ENCODE measurements at regions not wholly inside any gene's neighbourhood (a gene's known extent, or its start where the extent isn't known, plus 50 kb on each side); places are given as distances from the start of the nearest gene placed in this dataset.
"Not testable (repeated sequence)": the region's sequence is repeated elsewhere in the genome, so short reads cannot be mapped to it uniquely, and the experiment has no call there.

DNA sequence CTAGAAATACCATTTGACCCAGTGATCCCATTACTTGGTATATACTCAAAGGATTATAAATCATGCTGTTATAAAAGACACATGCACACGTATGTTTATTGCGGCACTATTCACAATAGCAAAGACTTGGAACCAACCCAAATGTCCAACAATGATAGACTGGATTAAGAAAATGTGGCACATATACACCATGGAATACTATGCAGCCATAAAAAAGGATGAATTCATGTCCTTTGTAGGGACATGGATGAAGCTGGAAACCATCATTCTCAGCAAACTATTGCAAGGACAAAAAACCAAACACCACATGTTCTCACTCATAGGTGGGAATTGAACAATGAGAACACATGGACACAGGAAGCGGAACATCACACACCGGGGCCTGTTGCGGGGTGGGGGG is 131.5 kb downstream of the ZFAND4 start:
- DNase-seq, H3K4me3 Mint-ChIP-seq, H3K9me3 Mint-ChIP-seq, H3K4me1 Mint-ChIP-seq, H3K36me3 Mint-ChIP-seq, CTCF ChIA-PET, H3K27ac Mint-ChIP-seq, H3K27me3 Mint-ChIP-seq: not testable (repeated sequence)

DNA sequence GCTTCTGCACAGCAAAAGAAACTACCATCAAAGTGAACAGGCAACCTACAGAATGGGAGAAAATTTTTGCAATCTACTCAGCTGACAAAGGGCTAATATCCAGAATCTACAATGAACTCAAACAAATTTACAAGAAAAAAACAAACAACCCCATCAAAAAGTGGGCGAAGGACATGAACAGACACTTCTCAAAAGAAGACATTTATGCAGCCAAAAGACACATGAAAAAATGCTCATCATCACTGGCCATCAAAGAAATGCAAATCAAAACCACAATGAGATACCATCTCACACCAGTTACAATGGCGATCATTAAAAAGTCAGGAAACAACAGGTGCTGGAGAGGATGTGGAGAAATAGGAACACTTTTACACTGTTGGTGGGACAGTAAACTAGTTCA is 132.0 kb downstream of the ZFAND4 start:
- H3K36me3 Mint-ChIP-seq, H3K9me3 Mint-ChIP-seq, H3K4me3 Mint-ChIP-seq, H3K4me1 Mint-ChIP-seq, DNase-seq, H3K27ac Mint-ChIP-seq, H3K27me3 Mint-ChIP-seq, CTCF ChIA-PET: not testable (repeated sequence)

GRCh38 chr10:45539569-45539968 is 133.0 kb downstream of the ZFAND4 start:
- H3K4me3 Mint-ChIP-seq, H3K27me3 Mint-ChIP-seq, DNase-seq, H3K27ac Mint-ChIP-seq, H3K4me1 Mint-ChIP-seq, H3K36me3 Mint-ChIP-seq, CTCF ChIA-PET, H3K9me3 Mint-ChIP-seq: not testable (repeated sequence)

GRCh38 chr10:45534572-45534971 is 138.0 kb downstream of the ZFAND4 start:
- Mint-ChIP-seq H3K4me3 (no peak overlapping the region), H3K4me1 (no peaks in the 10 kb centered on the region), H3K9me3 (no peaks in the 10 kb centered on the region), H3K27ac (no peak overlapping the region), H3K27me3 (no peaks in the 10 kb centered on the region), H3K36me3 (peaks cover 13% of the 10 kb centered on the region)
- CTCF ChIA-PET = no interaction called here
- no peak for DNase-seq

DNA sequence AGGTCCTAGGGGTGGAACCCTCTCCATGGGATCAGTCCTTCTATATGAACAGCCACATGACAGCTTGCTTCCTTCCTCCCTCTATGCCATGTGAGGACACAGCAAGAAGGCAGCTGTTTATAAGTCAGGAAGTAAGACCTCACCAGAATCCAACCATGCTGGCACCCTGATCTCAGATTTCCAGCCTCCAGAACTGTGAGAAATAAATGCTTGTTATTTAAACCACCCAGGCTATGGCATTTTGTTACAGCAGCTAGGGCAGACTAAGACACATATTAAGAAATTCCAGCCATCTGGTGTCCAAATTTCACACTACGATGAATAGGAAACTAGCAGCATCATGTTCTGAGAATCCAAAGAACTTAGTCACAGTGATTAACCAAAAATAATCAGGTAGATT is 140.1 kb downstream of the ZFAND4 start:
- Mint-ChIP-seq H3K9me3 (no peaks in the 10 kb centered on the region), H3K4me3 (no peak overlapping the region), H3K4me1 (no peaks in the 10 kb centered on the region), H3K27me3 (no peaks in the 10 kb centered on the region), H3K36me3 (peaks cover 14% of the 10 kb centered on the region), H3K27ac (no peak overlapping the region)
- CTCF ChIA-PET = no interaction called here
- DNase-seq = no peak

GRCh38 chr10:45526309-45526905 is 146.2 kb downstream of the ZFAND4 start:
- peaks cover 11% of the 10 kb centered on the region for H3K36me3 Mint-ChIP-seq
- no peaks in the 10 kb centered on the region for H3K9me3 Mint-ChIP-seq
- DNase-seq = no peak
- H3K4me1 Mint-ChIP-seq = no peaks in the 10 kb centered on the region
- CTCF ChIA-PET = no interaction called here
- no peak overlapping the region for H3K4me3 Mint-ChIP-seq
- H3K27ac Mint-ChIP-seq = no peak overlapping the region
- H3K27me3 Mint-ChIP-seq = no peaks in the 10 kb centered on the region

GRCh38 chr10:45520476-45520875 is 146.5 kb downstream of the ALOX5 start:
- CTCF ChIA-PET = no interaction called here
- H3K27ac Mint-ChIP-seq = no peak overlapping the region
- no peak for DNase-seq
- no peaks in the 10 kb centered on the region for H3K9me3 Mint-ChIP-seq
- H3K4me1 Mint-ChIP-seq = peaks cover 3% of the 10 kb centered on the region
- peaks cover 6% of the 10 kb centered on the region for H3K36me3 Mint-ChIP-seq
- no peak overlapping the region for H3K4me3 Mint-ChIP-seq
- no peaks in the 10 kb centered on the region for H3K27me3 Mint-ChIP-seq

GRCh38 chr10:45518741-45519140 is 144.7 kb downstream of the ALOX5 start:
- no peak overlapping the region for H3K27ac Mint-ChIP-seq

DNA sequence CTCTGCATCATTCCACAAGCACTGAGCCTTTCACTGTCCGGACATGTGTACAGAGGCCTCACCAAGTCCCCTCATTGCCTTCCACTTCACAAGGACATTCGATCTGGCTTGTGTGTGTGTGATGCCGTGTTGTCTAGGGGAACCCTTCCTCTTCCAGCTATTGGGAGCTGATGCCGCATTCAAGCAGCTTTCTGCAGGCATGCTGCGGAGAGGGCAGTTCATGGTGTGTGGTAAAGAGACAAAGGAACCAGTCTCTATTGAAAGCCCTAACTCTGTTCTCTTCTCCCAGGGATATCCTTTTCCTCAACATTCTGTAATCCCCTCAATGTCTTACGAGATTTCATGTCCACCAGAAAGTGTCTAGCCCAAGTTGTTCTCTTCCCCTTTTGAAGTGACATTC is 141.6 kb downstream of the ALOX5 start:
- CTCF ChIA-PET = no interaction called here
- Mint-ChIP-seq H3K4me3 (no peak overlapping the region), H3K27me3 (no peaks in the 10 kb centered on the region), H3K36me3 (peaks cover 6% of the 10 kb centered on the region), H3K9me3 (no peaks in the 10 kb centered on the region), H3K27ac (no peak overlapping the region), H3K4me1 (peaks cover 3% of the 10 kb centered on the region)
- DNase-seq = no peak

More at GRCh38 chr10:45518741-45519140, 144.7 kb downstream of the ALOX5 start:
- CTCF ChIA-PET = no interaction called here
- no peak for DNase-seq
- H3K4me3 Mint-ChIP-seq = no peak overlapping the region
- peaks cover 6% of the 10 kb centered on the region for H3K36me3 Mint-ChIP-seq
- peaks cover 3% of the 10 kb centered on the region for H3K4me1 Mint-ChIP-seq
- no peaks in the 10 kb centered on the region for H3K9me3 Mint-ChIP-seq
- H3K27me3 Mint-ChIP-seq = no peaks in the 10 kb centered on the region

GRCh38 chr10:45514291-45515270 is 140.6 kb downstream of the ALOX5 start:
- peaks cover 3% of the 10 kb centered on the region for H3K4me1 Mint-ChIP-seq
- CTCF ChIA-PET = no interaction called here
- H3K36me3 Mint-ChIP-seq = peaks cover 6% of the 10 kb centered on the region
- no peaks in the 10 kb centered on the region for H3K27me3 Mint-ChIP-seq
- no peak overlapping the region for H3K4me3 Mint-ChIP-seq
- no peaks in the 10 kb centered on the region for H3K9me3 Mint-ChIP-seq
- DNase-seq = no peak
- no peak overlapping the region for H3K27ac Mint-ChIP-seq

DNA sequence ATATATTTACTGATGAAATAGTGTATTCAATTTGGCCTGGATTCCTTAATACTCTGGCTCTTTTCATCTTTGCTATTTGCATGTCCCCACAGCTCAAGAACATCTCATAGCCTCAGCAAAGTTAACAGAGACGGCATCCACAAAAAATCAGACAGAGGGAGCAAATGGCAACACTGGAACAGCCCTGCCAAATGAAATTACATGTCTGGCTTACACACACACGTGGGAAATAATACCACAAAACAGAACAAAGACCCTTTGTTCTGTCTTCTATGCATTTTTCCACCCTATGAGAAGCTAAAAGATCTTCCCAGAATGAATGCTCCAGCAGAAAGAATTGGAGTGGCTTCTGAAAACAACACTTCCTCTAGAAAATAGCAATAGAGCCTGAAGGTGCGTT is 139.5 kb downstream of the ALOX5 start:
- DNase-seq = no peak
- CTCF ChIA-PET = no interaction called here
- no peaks in the 10 kb centered on the region for H3K27me3 Mint-ChIP-seq
- no peak overlapping the region for H3K4me3 Mint-ChIP-seq
- H3K4me1 Mint-ChIP-seq = peaks cover 3% of the 10 kb centered on the region
- H3K36me3 Mint-ChIP-seq = peaks cover 6% of the 10 kb centered on the region
- no peaks in the 10 kb centered on the region for H3K9me3 Mint-ChIP-seq
- no peak overlapping the region for H3K27ac Mint-ChIP-seq

DNA sequence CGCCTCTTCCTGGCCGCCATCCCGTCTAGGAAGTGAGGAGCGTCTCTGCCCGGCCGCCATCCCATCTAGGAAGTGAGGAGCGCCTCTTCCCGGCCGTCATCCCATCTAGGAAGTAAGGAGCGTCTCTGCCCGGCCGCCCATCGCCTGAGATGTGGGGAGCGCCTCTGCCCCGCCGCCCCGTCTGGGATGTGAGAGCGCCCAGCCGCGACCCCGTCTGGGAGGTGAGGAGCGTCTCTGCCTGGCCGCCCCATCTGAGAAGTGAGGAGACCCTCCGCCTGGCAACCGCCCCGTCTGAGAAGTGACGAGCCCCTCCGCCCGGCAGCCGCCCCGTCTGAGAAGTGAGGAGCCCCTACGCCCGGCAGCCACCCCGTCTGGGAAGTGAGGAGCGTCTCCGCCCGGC is 137.9 kb downstream of the ALOX5 start:
- H3K4me3 Mint-ChIP-seq, DNase-seq, H3K4me1 Mint-ChIP-seq, H3K27me3 Mint-ChIP-seq, H3K27ac Mint-ChIP-seq, H3K9me3 Mint-ChIP-seq, CTCF ChIA-PET, H3K36me3 Mint-ChIP-seq: not testable (repeated sequence)

- no peak overlapping the region for H3K4me3 Mint-ChIP-seq
- CTCF ChIA-PET = no interaction called here
Observed at GRCh38 chr10:45509491-45509890, 135.5 kb downstream of the ALOX5 start.

GRCh38 chr10:45505311-45505710 is 131.3 kb downstream of the ALOX5 start:
- Mint-ChIP-seq H3K36me3 (no peaks in the 10 kb centered on the region), H3K4me1 (no peaks in the 10 kb centered on the region), H3K27ac (no peak overlapping the region), H3K9me3 (no peaks in the 10 kb centered on the region), H3K4me3 (no peak overlapping the region), H3K27me3 (no peaks in the 10 kb centered on the region)
- no peak for DNase-seq
- CTCF ChIA-PET = no interaction called here

More at GRCh38 chr10:45509491-45509890, 135.5 kb downstream of the ALOX5 start:
- H3K36me3 Mint-ChIP-seq = no peaks in the 10 kb centered on the region
- no peaks in the 10 kb centered on the region for H3K9me3 Mint-ChIP-seq
- no peak for DNase-seq
- no peak overlapping the region for H3K27ac Mint-ChIP-seq
- no peaks in the 10 kb centered on the region for H3K27me3 Mint-ChIP-seq
- H3K4me1 Mint-ChIP-seq = no peaks in the 10 kb centered on the region

DNA sequence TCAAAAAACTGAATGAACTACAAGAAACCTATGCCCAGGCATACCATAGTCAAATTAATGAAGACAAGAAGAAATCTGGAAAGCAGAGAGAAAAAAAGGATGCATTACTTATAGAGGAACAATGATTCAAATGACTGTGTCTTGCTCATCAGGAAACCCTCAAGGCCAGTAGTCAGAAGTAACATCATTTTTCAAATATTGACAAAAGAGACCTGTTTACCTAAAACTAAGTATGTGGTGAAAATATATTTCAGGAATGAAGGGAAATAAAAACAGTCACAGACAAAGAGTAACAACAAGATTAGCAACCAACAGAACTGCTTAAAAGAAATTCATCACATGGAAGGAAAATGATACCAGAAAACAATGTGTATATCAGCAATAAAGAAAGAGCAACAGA is 128.4 kb downstream of the ALOX5 start:
- H3K36me3 Mint-ChIP-seq = no peaks in the 10 kb centered on the region
- H3K27me3 Mint-ChIP-seq = no peaks in the 10 kb centered on the region

More for the DNA sequence above, 128.4 kb downstream of the ALOX5 start:
- H3K27ac Mint-ChIP-seq = no peak overlapping the region
- CTCF ChIA-PET = no interaction called here
- DNase-seq = no peak
- H3K4me3 Mint-ChIP-seq = no peak overlapping the region
- H3K4me1 Mint-ChIP-seq = no peaks in the 10 kb centered on the region
- H3K9me3 Mint-ChIP-seq = no peaks in the 10 kb centered on the region

All from activated naive CD4-positive, alpha-beta T cell treated with anti-CD3 and anti-CD28 coated beads, Interleukin-2, amount 10 ng/mL, durations not matched to agents 7 days and 5 days (primary cell).